ENCODE measurements at regions not wholly inside any gene's neighbourhood (a gene's known extent, or its start where the extent isn't known, plus 50 kb on each side); places are given as distances from the start of the nearest gene placed in this dataset.

DNA sequence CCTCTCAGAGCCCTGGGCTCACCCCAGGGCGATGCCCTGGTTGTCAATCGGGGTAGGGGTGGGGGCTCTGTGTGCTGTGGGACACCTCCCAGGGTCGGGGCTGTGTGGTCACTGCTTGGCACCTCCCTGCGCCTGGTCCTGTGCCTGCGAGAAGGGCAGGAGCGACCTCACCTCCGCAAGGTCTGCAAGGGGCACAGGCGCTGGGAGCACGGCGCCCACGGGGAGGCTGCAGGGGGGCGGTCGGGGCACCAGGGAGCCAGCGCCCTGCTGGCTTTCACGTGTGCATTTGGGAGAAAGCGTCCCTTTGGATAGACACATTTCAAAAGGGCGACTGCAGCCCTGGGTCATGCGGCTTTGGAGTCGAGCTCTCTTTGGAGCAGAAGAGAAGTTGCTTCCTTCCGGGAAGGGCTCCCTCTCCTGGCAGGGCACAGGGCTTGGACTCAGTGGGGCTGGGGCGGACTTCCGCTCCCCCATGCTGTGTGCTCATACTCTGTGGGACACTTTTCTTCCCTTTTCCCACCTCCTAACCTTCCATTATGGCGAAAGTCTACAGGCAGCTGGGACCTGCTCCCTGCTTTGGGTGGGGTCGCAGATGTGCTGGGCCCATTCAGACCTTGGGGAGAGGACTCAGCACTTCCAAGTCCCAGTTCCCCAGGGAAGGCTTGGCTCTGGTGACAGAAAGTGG, 52.9 kb upstream of the SLC28A3 start:
- TF ChIP-seq, protein P1, sequence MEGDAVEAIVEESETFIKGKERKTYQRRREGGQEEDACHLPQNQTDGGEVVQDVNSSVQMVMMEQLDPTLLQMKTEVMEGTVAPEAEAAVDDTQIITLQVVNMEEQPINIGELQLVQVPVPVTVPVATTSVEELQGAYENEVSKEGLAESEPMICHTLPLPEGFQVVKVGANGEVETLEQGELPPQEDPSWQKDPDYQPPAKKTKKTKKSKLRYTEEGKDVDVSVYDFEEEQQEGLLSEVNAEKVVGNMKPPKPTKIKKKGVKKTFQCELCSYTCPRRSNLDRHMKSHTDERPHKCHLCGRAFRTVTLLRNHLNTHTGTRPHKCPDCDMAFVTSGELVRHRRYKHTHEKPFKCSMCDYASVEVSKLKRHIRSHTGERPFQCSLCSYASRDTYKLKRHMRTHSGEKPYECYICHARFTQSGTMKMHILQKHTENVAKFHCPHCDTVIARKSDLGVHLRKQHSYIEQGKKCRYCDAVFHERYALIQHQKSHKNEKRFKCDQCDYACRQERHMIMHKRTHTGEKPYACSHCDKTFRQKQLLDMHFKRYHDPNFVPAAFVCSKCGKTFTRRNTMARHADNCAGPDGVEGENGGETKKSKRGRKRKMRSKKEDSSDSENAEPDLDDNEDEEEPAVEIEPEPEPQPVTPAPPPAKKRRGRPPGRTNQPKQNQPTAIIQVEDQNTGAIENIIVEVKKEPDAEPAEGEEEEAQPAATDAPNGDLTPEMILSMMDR (conservative IDR thresholded peaks at IDR 0.05; ENCODE audit: low read depth, low read length), result no peak
- no peak overlapping the region for H3K4me3 ChIP-seq (ENCODE audit: low read length)
- no peak for DNase-seq (ENCODE audit: low read depth)

DNA sequence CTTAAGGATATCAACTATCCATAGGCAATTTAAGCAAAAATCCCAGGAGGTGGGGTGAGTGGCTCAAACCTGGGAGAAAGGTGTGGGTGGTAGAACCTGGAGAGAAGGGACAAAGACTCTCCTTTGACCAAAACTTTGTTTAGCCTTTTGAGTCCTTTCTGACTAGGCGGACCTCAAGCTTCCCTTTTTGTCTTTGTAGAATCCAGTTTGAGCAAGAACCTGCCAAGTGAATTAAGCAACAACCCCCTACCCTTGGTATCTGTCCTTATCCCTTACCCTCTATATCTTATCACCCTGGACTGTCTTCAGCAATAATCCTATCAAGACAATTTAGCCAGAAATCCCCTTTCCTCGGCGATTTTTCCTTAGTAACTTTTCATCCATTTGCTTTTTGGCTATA, 53.5 kb upstream of the SLC28A3 start:
- no peak overlapping the region for H3K4me3 ChIP-seq (ENCODE audit: low read length)
- no peak for DNase-seq (ENCODE audit: low read depth)
- TF ChIP-seq, protein P1 (conservative IDR thresholded peaks at IDR 0.05; ENCODE audit: low read depth, low read length), result no peak

DNA sequence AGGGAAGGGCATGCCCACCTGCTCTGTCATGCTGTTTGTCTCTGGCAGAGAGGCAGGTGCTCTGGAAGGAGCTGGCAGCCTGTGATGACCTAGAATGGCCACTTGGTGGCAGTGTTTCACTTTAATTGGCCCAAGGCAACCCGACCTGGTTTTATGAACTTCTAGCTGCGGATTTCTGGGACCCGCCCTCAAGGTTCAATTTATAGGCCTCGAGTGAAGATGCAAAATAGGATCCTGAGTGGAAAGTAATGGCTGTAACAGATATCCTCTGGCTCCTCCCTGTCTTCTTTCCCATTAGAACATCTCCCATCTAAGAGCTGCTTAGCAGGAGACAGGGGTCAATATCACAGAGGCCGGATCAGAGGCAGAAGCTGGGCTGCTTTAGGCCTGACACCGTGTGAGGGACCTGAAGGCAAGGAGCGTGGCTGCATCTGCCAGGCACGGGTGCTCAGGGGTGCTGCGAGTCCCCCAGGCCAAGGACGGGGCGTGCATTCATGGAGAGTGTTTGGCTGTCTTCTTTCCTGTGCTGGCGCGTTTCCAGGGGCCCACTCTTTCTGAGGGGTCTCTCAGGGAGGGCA, 56.7 kb upstream of the SLC28A3 start:
- TF ChIP-seq, protein P1 (conservative IDR thresholded peaks at IDR 0.05; ENCODE audit: low read depth, low read length), result peak; percentile 86
- DNase-seq (ENCODE audit: low read depth), result no peak
- H3K4me3 ChIP-seq (ENCODE audit: low read length), result no peak overlapping the region

DNA sequence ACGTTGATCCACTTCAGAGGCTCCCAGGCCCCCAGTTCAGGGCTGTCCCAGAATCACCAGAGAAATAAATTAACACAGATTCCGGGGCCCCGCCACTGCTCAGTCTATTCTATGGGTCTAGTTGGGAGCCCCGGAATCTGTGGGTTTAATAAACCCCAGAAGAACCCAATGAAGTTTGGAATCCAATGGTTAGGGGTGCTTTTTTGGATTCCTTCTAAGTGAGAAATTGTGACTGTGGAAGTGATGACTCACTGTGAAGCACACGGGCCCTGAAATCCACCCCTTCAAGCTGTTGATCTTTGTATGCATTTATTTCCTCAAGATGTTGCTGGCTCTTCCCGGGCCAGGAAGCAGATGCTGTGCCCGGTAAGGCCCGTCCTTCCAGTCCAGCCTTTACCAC, 57.3 kb upstream of the SLC28A3 start:
- no peak for DNase-seq (ENCODE audit: low read depth)
- no peak overlapping the region for H3K4me3 ChIP-seq (ENCODE audit: low read length)
- TF ChIP-seq, protein P1 (conservative IDR thresholded peaks at IDR 0.05; ENCODE audit: low read depth, low read length), result no peak

DNA sequence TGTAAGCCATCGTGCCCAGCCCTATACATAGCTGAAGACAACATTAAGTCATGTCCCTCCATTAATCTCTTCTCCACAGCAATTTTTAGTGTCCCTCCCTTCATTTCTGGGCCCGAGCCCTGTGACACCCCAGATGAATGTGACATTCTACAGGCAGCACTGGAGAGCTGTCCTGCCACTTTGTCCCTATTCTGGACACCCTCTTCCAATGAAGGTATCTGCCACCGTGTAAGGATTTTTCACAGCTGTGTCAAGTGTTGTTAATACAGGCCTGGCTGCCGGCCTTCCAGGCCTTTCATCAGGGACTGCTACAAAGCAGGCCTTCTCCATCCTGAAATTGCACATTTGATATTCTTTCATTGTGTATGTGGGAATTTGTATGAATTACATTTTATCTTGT, 62.0 kb upstream of the SLC28A3 start:
- H3K4me3 ChIP-seq (ENCODE audit: low read length), result no peak overlapping the region
- TF ChIP-seq, protein P1 (conservative IDR thresholded peaks at IDR 0.05; ENCODE audit: low read depth, low read length), result no peak
- no peak for DNase-seq (ENCODE audit: low read depth)

DNA sequence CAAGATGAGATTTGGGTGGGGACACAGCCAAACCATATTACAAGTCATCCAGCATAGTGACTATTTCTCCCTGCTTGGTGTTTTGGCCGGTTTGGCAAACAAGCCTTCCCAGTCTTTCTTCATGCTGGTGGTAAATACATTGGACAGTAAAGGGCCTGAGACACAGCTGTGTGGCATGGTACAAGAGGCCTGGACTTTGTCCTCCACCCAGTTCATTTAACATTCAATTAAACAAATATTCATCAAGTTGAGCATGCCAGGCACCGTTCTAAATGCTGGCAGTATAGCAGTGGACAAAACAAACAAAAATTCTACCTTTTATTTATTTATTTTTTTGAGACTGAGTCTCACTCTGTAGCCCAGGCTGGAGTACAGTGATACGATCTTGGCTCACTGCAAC, 62.7 kb upstream of the SLC28A3 start:
- TF ChIP-seq, protein P1 (conservative IDR thresholded peaks at IDR 0.05; ENCODE audit: low read depth, low read length), result no peak
- no peak for DNase-seq (ENCODE audit: low read depth)
- no peak overlapping the region for H3K4me3 ChIP-seq (ENCODE audit: low read length)

DNA sequence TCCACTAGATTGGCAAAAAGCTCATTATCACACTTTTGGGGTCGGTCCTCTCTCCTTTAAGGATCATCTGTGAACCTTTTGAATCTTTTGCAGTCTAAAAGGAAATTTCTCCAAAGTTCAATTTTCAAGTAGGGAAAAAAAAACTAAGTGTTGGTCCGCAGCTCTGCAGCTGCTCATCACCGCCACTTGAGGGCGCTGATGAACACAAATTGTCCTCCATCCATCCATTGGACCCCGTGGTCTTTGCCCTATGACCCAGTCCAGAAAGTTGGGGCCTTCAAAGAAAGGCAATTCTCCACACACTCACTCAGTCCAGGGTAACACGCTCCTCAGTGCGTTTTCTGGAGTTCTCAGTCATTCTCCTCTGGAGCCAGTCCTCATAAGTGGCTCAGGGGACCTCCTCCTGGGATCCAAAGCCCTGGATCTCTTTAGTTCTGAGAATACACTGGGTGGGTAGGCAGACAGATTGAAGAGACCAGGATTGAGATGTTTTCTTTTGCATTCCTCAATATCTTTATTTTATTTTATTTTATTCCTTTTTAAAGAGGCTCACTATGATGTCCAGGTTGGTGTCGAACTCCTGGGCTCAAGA, 63.6 kb upstream of the SLC28A3 start:
- H3K4me3 ChIP-seq (ENCODE audit: low read length), result no peak overlapping the region
- DNase-seq (ENCODE audit: low read depth), result no peak
- TF ChIP-seq, protein P1 (conservative IDR thresholded peaks at IDR 0.05; ENCODE audit: low read depth, low read length), result peak; percentile 58

Data from retinal pigment epithelial cell (primary cell).